ENCODE measurements at regions not wholly inside any gene's neighbourhood (a gene's known extent, or its start where the extent isn't known, plus 50 kb on each side); places are given as distances from the start of the nearest gene placed in this dataset.

DNA sequence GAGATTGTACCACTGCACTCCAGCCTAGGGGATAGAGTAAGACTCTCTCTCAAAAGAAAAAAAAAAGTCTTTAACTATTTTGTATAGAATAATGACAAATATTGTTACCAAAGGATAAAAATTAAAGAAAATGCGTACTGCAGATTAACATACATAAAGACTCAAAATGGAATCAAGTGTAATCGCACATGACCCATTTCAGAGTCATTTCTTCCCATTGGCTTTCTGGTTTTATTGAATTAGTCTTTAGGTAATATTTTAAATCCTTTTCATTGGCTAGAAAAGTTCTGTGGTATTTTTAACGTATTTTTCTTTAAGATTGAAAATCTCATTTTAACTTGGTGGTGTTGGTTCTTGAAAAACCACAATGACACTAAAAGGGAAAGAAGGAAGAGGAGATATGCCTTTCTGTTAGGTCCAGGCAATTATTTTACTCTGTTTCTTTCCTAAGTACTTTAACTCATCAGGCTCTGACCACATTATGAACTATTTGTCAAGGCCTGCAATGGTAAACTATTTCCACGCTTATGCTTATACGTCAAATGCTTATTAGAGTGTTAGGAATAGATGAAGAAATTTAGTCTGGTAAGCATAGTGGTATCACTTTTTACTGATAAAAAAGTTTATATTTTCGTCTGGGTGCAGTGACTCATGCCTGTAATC, 52.3 kb downstream of the PLEKHG1 start:
- H3K27me3 ChIP-seq (ENCODE audit: control insufficient read depth, insufficient read depth, low read length), result no peaks in the 10 kb centered on the region
- no peak overlapping the region for H3K4me3 ChIP-seq (ENCODE audit: low read depth, low read length)
- no peak for FAIRE-seq
- no peak for DNase-seq (ENCODE audit: low read depth)
- no peak for TF ChIP-seq CTCF (IDR thresholded peaks at IDR 0.05; ENCODE audit: insufficient read depth, low read length, severe bottlenecking)
- no peaks in the 10 kb centered on the region for H3K36me3 ChIP-seq (ENCODE audit: control insufficient read depth, insufficient read depth, low read length)

DNA sequence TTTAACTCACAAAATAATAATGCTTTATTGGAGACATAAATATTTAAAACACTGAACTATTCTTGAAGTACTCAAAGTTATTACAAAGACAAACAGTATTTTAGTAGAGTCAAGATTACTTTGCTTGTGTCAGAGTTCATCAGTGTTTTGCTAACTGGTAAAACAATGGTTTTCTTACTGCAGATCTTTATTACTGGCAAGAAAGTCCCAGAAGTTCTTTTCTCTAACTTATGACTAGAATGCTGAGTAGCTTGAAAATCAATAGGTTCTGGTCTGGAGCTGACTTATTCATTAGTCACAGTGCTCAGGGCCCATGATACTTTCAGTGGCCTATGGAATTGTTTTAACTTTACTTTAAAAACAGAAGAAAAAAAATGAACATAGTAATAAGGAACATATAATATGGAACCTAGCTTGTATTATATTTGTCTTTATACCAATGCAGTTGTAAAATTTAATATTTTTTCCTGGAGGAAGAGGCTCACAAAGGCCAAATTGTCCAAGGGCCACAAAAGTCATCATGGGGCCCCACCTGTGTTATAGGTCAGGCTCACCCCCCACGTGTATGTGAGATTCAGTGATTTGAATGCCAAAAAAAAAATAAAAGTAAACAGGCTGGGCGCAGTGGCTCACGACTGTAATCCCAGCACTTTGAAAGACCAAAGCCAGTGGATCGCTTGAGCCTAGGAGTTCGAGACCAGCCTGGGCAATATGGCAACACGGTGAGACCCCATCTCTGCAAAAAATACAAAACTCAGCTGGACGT, 53.3 kb downstream of the PLEKHG1 start:
- H3K4me3 ChIP-seq (ENCODE audit: low read depth, low read length), result no peak overlapping the region
- no peaks in the 10 kb centered on the region for H3K36me3 ChIP-seq (ENCODE audit: control insufficient read depth, insufficient read depth, low read length)
- FAIRE-seq, result no peak
- DNase-seq (ENCODE audit: low read depth), result peak; percentile 49
- TF ChIP-seq CTCF (IDR thresholded peaks at IDR 0.05; ENCODE audit: insufficient read depth, low read length, severe bottlenecking), result no peak
- no peaks in the 10 kb centered on the region for H3K27me3 ChIP-seq (ENCODE audit: control insufficient read depth, insufficient read depth, low read length)

- Histone ChIP-seq H3K36me3 (ENCODE audit: control insufficient read depth, insufficient read depth, low read length) (no peaks in the 10 kb centered on the region), H3K27me3 (ENCODE audit: control insufficient read depth, insufficient read depth, low read length) (no peaks in the 10 kb centered on the region), H3K4me3 (ENCODE audit: low read depth, low read length) (no peak overlapping the region)
- TF ChIP-seq CTCF (IDR thresholded peaks at IDR 0.05; ENCODE audit: insufficient read depth, low read length, severe bottlenecking), result no peak
- DNase-seq (ENCODE audit: low read depth) (no peak), FAIRE-seq (no peak)
Measured at GRCh38 chr6:150654608-150655007, 54.9 kb downstream of the PLEKHG1 start.

GRCh38 chr6:150656156-150656555, 56.5 kb downstream of the PLEKHG1 start:
- no peaks in the 10 kb centered on the region for H3K27me3 ChIP-seq (ENCODE audit: control insufficient read depth, insufficient read depth, low read length)
- TF ChIP-seq CTCF (IDR thresholded peaks at IDR 0.05; ENCODE audit: insufficient read depth, low read length, severe bottlenecking), result no peak
- H3K4me3 ChIP-seq (ENCODE audit: low read depth, low read length), result no peak overlapping the region
- FAIRE-seq (no peak), DNase-seq (ENCODE audit: low read depth) (no peak)
- H3K36me3 ChIP-seq (ENCODE audit: control insufficient read depth, insufficient read depth, low read length), result no peaks in the 10 kb centered on the region

GRCh38 chr6:150658421-150658820, 58.7 kb downstream of the PLEKHG1 start:
- no peak for DNase-seq (ENCODE audit: low read depth)
- no peak for FAIRE-seq
- TF ChIP-seq CTCF (IDR thresholded peaks at IDR 0.05; ENCODE audit: insufficient read depth, low read length, severe bottlenecking), result no peak
- H3K36me3 ChIP-seq (ENCODE audit: control insufficient read depth, insufficient read depth, low read length), result no peaks in the 10 kb centered on the region
- no peaks in the 10 kb centered on the region for H3K27me3 ChIP-seq (ENCODE audit: control insufficient read depth, insufficient read depth, low read length)
- H3K4me3 ChIP-seq (ENCODE audit: low read depth, low read length), result no peak overlapping the region
